IMR-90 (cell line): ENCODE measurements at regions not wholly inside any gene's neighbourhood (a gene's known extent, or its start where the extent isn't known, plus 50 kb on each side); places are given as distances from the start of the nearest gene placed in this dataset.

ENCODE experiments used
- ATAC-seq: fragments of 200-7000 bp; cut with Tn5 transposase; 2 replicates; pipeline ENCODE4 v1.9.1; 2020; ENCODE audit warnings: low read depth, mild to moderate bottlenecking, moderate library complexity
- BruUV-seq: library from RNA; stranded (reverse); fragments of 400-500 nt; replicated peaks from 2 replicates; lab custom pipeline; 2021; lab: Mats Ljungman, UMichigan
- CTCF ChIA-PET: fragments of 300-600 bp; formaldehyde crosslinking; extraction: SDS; loops from one replicate; lab custom pipeline; 2021; ENCODE audit warnings: antibody characterized with exemption; lab: Yijun Ruan, JAX
- POLR2A ChIA-PET: fragments of 300-600 bp; sonication (Branson Sonifier 250); formaldehyde crosslinking; loops from one replicate; lab custom pipeline; 2022; ENCODE audit warnings: antibody characterized with exemption; ENCODE audit not compliant: unreplicated experiment; lab: Charles Lee
- DNase-seq: peaks from one replicate; pipeline ENCODE4 v3.0.0; 2013
- H2AFZ ChIP-seq: replicated peaks from 2 replicates; pipeline ENCODE3; 2013; ENCODE audit warnings: low read length, mild to moderate bottlenecking; ENCODE audit not compliant: poor library complexity
- H2AK5ac ChIP-seq: 2 replicates; pipeline ENCODE4 v1.6.1; 2013; ENCODE audit warnings: low read depth, low read length, inconsistent platforms
- H2AK9ac ChIP-seq: replicated peaks from 2 replicates; pipeline ENCODE3; 2013; ENCODE audit warnings: mild to moderate bottlenecking, low read depth, low read length, moderate library complexity; ENCODE audit not compliant: poor library complexity
- H2BK120ac ChIP-seq: 2 replicates; pipeline ENCODE4 v1.6.1; 2013; ENCODE audit warnings: low read depth, low read length, inconsistent platforms
- H2BK15ac ChIP-seq: 3 replicates; pipeline ENCODE4 v1.6.1; 2013; ENCODE audit warnings: low read depth, low read length, inconsistent platforms
- H2BK20ac ChIP-seq: 2 replicates; pipeline ENCODE4 v1.6.1; 2013; ENCODE audit warnings: low read depth, mild to moderate bottlenecking, inconsistent platforms, low read length, moderate library complexity
- H2BK5ac ChIP-seq: 2 replicates; pipeline ENCODE4 v1.6.1; 2013; ENCODE audit warnings: mild to moderate bottlenecking, low read depth, low read length, inconsistent platforms; ENCODE audit not compliant: poor library complexity, severe bottlenecking
- H3K14ac ChIP-seq: replicated peaks from 2 replicates; pipeline ENCODE4 v1.6.1; 2013; ENCODE audit warnings: low read depth, low read length, inconsistent platforms
- H3K18ac ChIP-seq: 2 replicates; pipeline ENCODE4 v1.6.1; 2013; ENCODE audit warnings: low read depth, low read length, control low read depth
- H3K23ac ChIP-seq: 2 replicates; pipeline ENCODE4 v1.6.1; 2013; ENCODE audit warnings: low read depth, low read length, inconsistent platforms
- H3K27ac ChIP-seq: 2 replicates; pipeline ENCODE4 v1.5.1; 2013; ENCODE audit warnings: mild to moderate bottlenecking, control low read depth, low read length; ENCODE audit not compliant: insufficient read depth
- H3K27me3 ChIP-seq: 2 replicates; pipeline ENCODE4 v1.6.1; 2013; ENCODE audit warnings: low read length; ENCODE audit not compliant: control insufficient read depth, insufficient read depth
- H3K36me3 ChIP-seq: 2 replicates; pipeline ENCODE4 v1.6.1; 2013; ENCODE audit warnings: low read length, mixed read lengths; ENCODE audit not compliant: control insufficient read depth, insufficient read depth
- H3K4ac ChIP-seq: 2 replicates; pipeline ENCODE4 v1.6.1; 2013; ENCODE audit warnings: low read depth, low read length, inconsistent platforms
- H3K4me1 ChIP-seq: 2 replicates; pipeline ENCODE4 v1.6.1; 2013; ENCODE audit warnings: low read length, mixed read lengths; ENCODE audit not compliant: control insufficient read depth, insufficient read depth
- H3K4me2 ChIP-seq: 2 replicates; pipeline ENCODE4 v1.6.1; 2013; ENCODE audit warnings: low read depth, mild to moderate bottlenecking, control low read depth, low read length, moderate library complexity
- H3K4me3 ChIP-seq: 2 replicates; pipeline ENCODE4 v1.5.1; 2013; ENCODE audit warnings: low read depth, mild to moderate bottlenecking, control low read depth, low read length, moderate library complexity; ENCODE audit not compliant: insufficient read depth
- H3K56ac ChIP-seq: 2 replicates; pipeline ENCODE4 v1.6.1; 2013; ENCODE audit warnings: low read length, inconsistent platforms; ENCODE audit not compliant: insufficient read depth; ENCODE audit errors: extremely low read depth
- H3K79me1 ChIP-seq, 2 experiments: 2 replicates each; pipeline ENCODE4 v1.6.1; 2013; ENCODE audit warnings: low read length in 2 of 2, inconsistent platforms in 1 of 2, low read depth in 1 of 2
- H3K9ac ChIP-seq: 2 replicates; pipeline ENCODE4 v1.6.1; 2013; ENCODE audit warnings: low read depth, low read length, control low read depth
- H3K9me1 ChIP-seq: 2 replicates; pipeline ENCODE4 v1.6.1; 2013; ENCODE audit warnings: low read length, inconsistent platforms; ENCODE audit not compliant: insufficient read depth
- H3K9me3 ChIP-seq: 2 replicates; pipeline ENCODE4 v1.6.1; 2013; ENCODE audit warnings: low read length; ENCODE audit not compliant: control insufficient read depth, insufficient read depth
- H4K20me1 ChIP-seq: 2 replicates; pipeline ENCODE4 v1.6.1; 2013; ENCODE audit warnings: low read length, inconsistent platforms; ENCODE audit not compliant: insufficient read depth
- H4K5ac ChIP-seq: 2 replicates; pipeline ENCODE4 v1.6.1; 2013; ENCODE audit warnings: mild to moderate bottlenecking, low read depth, low read length, control low read depth
- H4K8ac ChIP-seq, 2 experiments: 2 replicates each; pipeline ENCODE4 v1.6.1; 2013; ENCODE audit warnings: low read depth in 2 of 2, low read length in 2 of 2, control low read depth in 1 of 2, inconsistent platforms in 1 of 2
- H4K91ac ChIP-seq: 2 replicates; pipeline ENCODE4 v1.6.1; 2013; ENCODE audit warnings: low read depth, low read length, inconsistent platforms; ENCODE audit not compliant: insufficient read depth
- BHLHE40 ChIP-seq: fragments of 150-350 bp; IDR thresholded peaks from 2 replicates; pipeline ENCODE4 v1.6.1; 2016; ENCODE audit warnings: mild to moderate bottlenecking, low read depth, low read length
- CEBPB ChIP-seq: IDR thresholded peaks from 2 replicates; pipeline ENCODE4 v1.6.1; 2012; ENCODE audit warnings: low read depth, low read length, improper control_type of control experiment
- CHD1 ChIP-seq: IDR thresholded peaks from 2 replicates; pipeline ENCODE4 v1.6.1; 2012; ENCODE audit warnings: low read depth, low read length, improper control_type of control experiment
- CTCF ChIP-seq: conservative IDR thresholded peaks from 2 replicates; pipeline ENCODE4 v1.5.1; 2012; ENCODE audit warnings: mild to moderate bottlenecking, low read depth, low read length, improper control_type of control experiment
- ELK1 ChIP-seq: fragments of 150-350 bp; IDR thresholded peaks from 2 replicates; pipeline ENCODE4 v1.6.1; 2016; ENCODE audit warnings: low read depth, mild to moderate bottlenecking, low read length, moderate library complexity, borderline replicate concordance
- FOS ChIP-seq: fragments of 150-350 bp; IDR thresholded peaks from 2 replicates; pipeline ENCODE4 v1.6.1; 2016; ENCODE audit warnings: low read depth, low read length
- MAFK ChIP-seq: IDR thresholded peaks from 2 replicates; pipeline ENCODE4 v1.6.1; 2012; ENCODE audit warnings: low read depth, low read length, improper control_type of control experiment
- MAZ ChIP-seq: IDR thresholded peaks from 2 replicates; pipeline ENCODE4 v1.6.1; 2012; ENCODE audit warnings: low read depth, mild to moderate bottlenecking, low read length, improper control_type of control experiment, moderate library complexity, borderline replicate concordance
- MXI1 ChIP-seq: IDR thresholded peaks from 2 replicates; pipeline ENCODE4 v1.6.1; 2012; ENCODE audit warnings: low read depth, mild to moderate bottlenecking, low read length, moderate library complexity, borderline replicate concordance
- NFE2L2 ChIP-seq: fragments of 150-350 bp; IDR thresholded peaks from 2 replicates; pipeline ENCODE4 v1.6.1; 2016; ENCODE audit warnings: low read depth, mild to moderate bottlenecking, low read length
- POLR2A ChIP-seq: IDR thresholded peaks from 2 replicates; pipeline ENCODE4 v1.6.1; 2012; ENCODE audit warnings: mild to moderate bottlenecking, low read depth, low read length
- RAD21 ChIP-seq: IDR thresholded peaks from 2 replicates; pipeline ENCODE4 v1.6.1; 2012; ENCODE audit warnings: low read length, improper control_type of control experiment
- RCOR1 ChIP-seq: IDR thresholded peaks from 2 replicates; pipeline ENCODE4 v1.6.1; 2012; ENCODE audit warnings: mild to moderate bottlenecking, low read length, improper control_type of control experiment; ENCODE audit not compliant: insufficient replicate concordance
- RFX5 ChIP-seq: IDR thresholded peaks from 2 replicates; pipeline ENCODE4 v1.8.0; 2012; ENCODE audit warnings: low read depth, mild to moderate bottlenecking, low read length, moderate library complexity
- SMC3 ChIP-seq: fragments of 150-350 bp; IDR thresholded peaks from 2 replicates; pipeline ENCODE4 v1.6.1; 2016; ENCODE audit warnings: low read depth, mild to moderate bottlenecking, antibody characterized with exemption, low read length, moderate library complexity
- WGBS, 2 experiments: methylation state at CpG; one replicate each; pipeline versions ENCODE4 v1.1.5 to v1.1.7; 2013; ENCODE audit warnings: missing lambda C conversion rate in 2 of 2; ENCODE audit not compliant: insufficient read length in 1 of 2; ENCODE audit errors: extremely low coverage in 2 of 2; 5-methylcytosine and 5-hydroxymethylcytosine counted together
- dilution Hi-C: fragments of 300-500 bp; cut with HindIII; formaldehyde crosslinking; loops from one replicate; pipeline ENCODE4 v1.14.3; 2018; ENCODE audit warnings: low sequenced_read_pairs; ENCODE audit not compliant: unreplicated experiment
- in situ Hi-C: fragments of 300-500 bp; cut with MboI; formaldehyde crosslinking; loops from 3 replicates; pipeline ENCODE4 v1.14.3; 2019; ENCODE audit warnings: low sequenced_read_pairs, inconsistent platforms, mixed read lengths
- intact Hi-C: fragments of 100-400 bp; cut with micrococcal nuclease; formaldehyde crosslinking; loops from 2 replicates; pipeline ENCODE4 v1.10.0; 2022
- TF ChIP-seq, protein P1 (sequence below): fragments of 150-350 bp; IDR thresholded peaks from 2 replicates; pipeline ENCODE4 v1.6.1; 2017; ENCODE audit warnings: mild to moderate bottlenecking, antibody characterized with exemption, low read length, low read depth

- Histone ChIP-seq H2BK15ac (no peak overlapping the region), H3K9ac (no peak overlapping the region), H3K9me1 (no peaks in the 10 kb centered on the region), H2AFZ (no peak overlapping the region), H3K4me2 (no peak overlapping the region), H2BK5ac (no peak overlapping the region), H2BK120ac (no peak overlapping the region), H3K56ac (no peak overlapping the region), H3K27me3 (no peaks in the 10 kb centered on the region), H3K18ac (no peak overlapping the region), H4K8ac (no peak overlapping the region), H4K20me1 (no peaks in the 10 kb centered on the region), H3K4me3 (no peak overlapping the region), H3K14ac (no peak overlapping the region), H3K36me3 (no peaks in the 10 kb centered on the region), H2AK9ac (no peak overlapping the region), H2AK5ac (no peak overlapping the region), H3K4ac (no peak overlapping the region), H3K23ac (no peak overlapping the region), H3K4me1 (peaks cover 2% of the 10 kb centered on the region; the same call in 1 of the 2 replicates), H2BK20ac (no peak overlapping the region), H4K5ac (no peak overlapping the region), H4K91ac (no peak overlapping the region), H3K79me1 (no peaks in the 10 kb centered on the region), H3K9me3 (no peaks in the 10 kb centered on the region), H3K27ac (no peak overlapping the region)
- in situ Hi-C loops = no loop called here
- POLR2A ChIA-PET = no interaction called here
- DNase-seq = no peak
- BruUV-seq = no TSS peak
- intact Hi-C loops = no loop called here
- CTCF ChIA-PET = no interaction called here
- TF ChIP-seq RCOR1 = no peak
- no peak for TF ChIP-seq BHLHE40
- TF ChIP-seq RFX5 = no peak
- TF ChIP-seq FOS = no peak
- TF ChIP-seq NFE2L2 = no peak
- TF ChIP-seq, protein P1, sequence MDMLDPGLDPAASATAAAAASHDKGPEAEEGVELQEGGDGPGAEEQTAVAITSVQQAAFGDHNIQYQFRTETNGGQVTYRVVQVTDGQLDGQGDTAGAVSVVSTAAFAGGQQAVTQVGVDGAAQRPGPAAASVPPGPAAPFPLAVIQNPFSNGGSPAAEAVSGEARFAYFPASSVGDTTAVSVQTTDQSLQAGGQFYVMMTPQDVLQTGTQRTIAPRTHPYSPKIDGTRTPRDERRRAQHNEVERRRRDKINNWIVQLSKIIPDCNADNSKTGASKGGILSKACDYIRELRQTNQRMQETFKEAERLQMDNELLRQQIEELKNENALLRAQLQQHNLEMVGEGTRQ = no peak
- TF ChIP-seq CHD1 = no peak
- TF ChIP-seq MAZ = no peak
- no peak for TF ChIP-seq ELK1
- TF ChIP-seq POLR2A = no peak
- no peak for TF ChIP-seq MAFK
- TF ChIP-seq CTCF = no peak
- TF ChIP-seq RAD21 = no peak
- TF ChIP-seq MXI1 = no peak
- no peak for TF ChIP-seq CEBPB
- TF ChIP-seq SMC3 = no peak
- WGBS, 2 experiments = no CpG with 5 or more reads among the region's 2 CpGs
- ATAC-seq = no peak
- dilution Hi-C loops = no loop called here
These were observed 81.4 kb downstream of the CMPK2 start for GRCh38 chr2:6784291-6784690.
